Stomach (tissue), 4 donors: ENCODE measurements at regions not wholly inside any gene's neighbourhood (a gene's known extent, or its start where the extent isn't known, plus 50 kb on each side); places are given as distances from the start of the nearest gene placed in this dataset.

Source experiments
- CTCF ChIP-seq, 7 experiments: fragments of 450-650 bp in 4 of 7; fragments of 200-600 bp in 3 of 7; sonication (generic) in 3 of 7; IDR thresholded peaks; one replicate each; pipeline ENCODE4 v1.5.1; 2016 to 2019; ENCODE audit warnings: antibody characterized with exemption in 7 of 7, control low read depth in 2 of 7, mild to moderate bottlenecking in 1 of 7
- EP300 ChIP-seq: sonication (generic); formaldehyde crosslinking; IDR thresholded peaks from one replicate; pipeline ENCODE4 v1.6.1; 2017; ENCODE audit warnings: antibody characterized with exemption
- POLR2A ChIP-seq, 4 donors: fragments of 450-650 bp; IDR thresholded peaks; one replicate each; pipeline ENCODE4 v1.6.1; 2016; ENCODE audit warnings: antibody characterized with exemption in 4 of 4, control low read depth in 2 of 4, mild to moderate bottlenecking in 1 of 4, moderate library complexity in 1 of 4
- POLR2AphosphoS5 ChIP-seq, 3 donors: sonication (generic); formaldehyde crosslinking; IDR thresholded peaks; one replicate each; pipeline ENCODE4 v1.6.1; 2016; ENCODE audit warnings: antibody characterized with exemption in 3 of 3

- TF ChIP-seq CTCF (IDR thresholded peaks at IDR 0.05) (no peak), EP300 (no peak), POLR2A (IDR thresholded peaks at IDR 0.05) (no peak), POLR2AphosphoS5 (IDR thresholded peaks at IDR 0.05) (no peak)
Observed at GRCh38 chr5:93117751-93118531, 463.1 kb downstream of the NR2F1-AS1 start.
